ENCODE measurements at regions not wholly inside any gene's neighbourhood (a gene's known extent, or its start where the extent isn't known, plus 50 kb on each side); places are given as distances from the start of the nearest gene placed in this dataset.
"Not testable (repeated sequence)": the region's sequence is repeated elsewhere in the genome, so short reads cannot be mapped to it uniquely, and the experiment has no call there.

- TF ChIP-seq, protein P1, sequence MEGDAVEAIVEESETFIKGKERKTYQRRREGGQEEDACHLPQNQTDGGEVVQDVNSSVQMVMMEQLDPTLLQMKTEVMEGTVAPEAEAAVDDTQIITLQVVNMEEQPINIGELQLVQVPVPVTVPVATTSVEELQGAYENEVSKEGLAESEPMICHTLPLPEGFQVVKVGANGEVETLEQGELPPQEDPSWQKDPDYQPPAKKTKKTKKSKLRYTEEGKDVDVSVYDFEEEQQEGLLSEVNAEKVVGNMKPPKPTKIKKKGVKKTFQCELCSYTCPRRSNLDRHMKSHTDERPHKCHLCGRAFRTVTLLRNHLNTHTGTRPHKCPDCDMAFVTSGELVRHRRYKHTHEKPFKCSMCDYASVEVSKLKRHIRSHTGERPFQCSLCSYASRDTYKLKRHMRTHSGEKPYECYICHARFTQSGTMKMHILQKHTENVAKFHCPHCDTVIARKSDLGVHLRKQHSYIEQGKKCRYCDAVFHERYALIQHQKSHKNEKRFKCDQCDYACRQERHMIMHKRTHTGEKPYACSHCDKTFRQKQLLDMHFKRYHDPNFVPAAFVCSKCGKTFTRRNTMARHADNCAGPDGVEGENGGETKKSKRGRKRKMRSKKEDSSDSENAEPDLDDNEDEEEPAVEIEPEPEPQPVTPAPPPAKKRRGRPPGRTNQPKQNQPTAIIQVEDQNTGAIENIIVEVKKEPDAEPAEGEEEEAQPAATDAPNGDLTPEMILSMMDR (IDR thresholded peaks at IDR 0.05): not testable (repeated sequence)
- TF ChIP-seq EZH2 (IDR thresholded peaks at IDR 0.05): not testable (repeated sequence)
These were observed 1596.3 kb downstream of the RPIA start for GRCh38 chr2:90287751-90288150.
